HL-60 (cell line): ENCODE measurements at regions not wholly inside any gene's neighbourhood (a gene's known extent, or its start where the extent isn't known, plus 50 kb on each side); places are given as distances from the start of the nearest gene placed in this dataset.

ENCODE experiments used
- DNase-seq, 2 experiments: peaks; one replicate each; pipeline ENCODE4 v3.0.0-alpha.2; 2010 to 2020; ENCODE audit warnings: low read depth in 1 of 2, low spot score in 1 of 2
- H3K27ac ChIP-seq: fragments of 250-450 bp; sonication (Bioruptor Pico); replicated peaks from 2 replicates; pipeline ENCODE4 v1.5.1; 2020; ENCODE audit warnings: mild to moderate bottlenecking, moderate library complexity
- H3K27me3 ChIP-seq: fragments of 250-450 bp; sonication (Bioruptor Pico); 2 replicates; pipeline ENCODE4 v1.5.1; 2021; ENCODE audit warnings: mild to moderate bottlenecking, moderate library complexity; ENCODE audit not compliant: insufficient read depth, poor library complexity, severe bottlenecking
- H3K4me3 ChIP-seq: replicated peaks from 2 replicates; pipeline ENCODE4 v1.5.1; 2011; ENCODE audit warnings: mild to moderate bottlenecking, control low read depth, low read length; ENCODE audit not compliant: insufficient read depth
- GABPA ChIP-seq: IDR thresholded peaks from 2 replicates; pipeline ENCODE4 v1.6.1; 2012; ENCODE audit warnings: low read depth
- POLR2AphosphoS5 ChIP-seq: IDR thresholded peaks from 2 replicates; pipeline ENCODE4 v1.6.1; 2012; ENCODE audit warnings: low read depth
- SPI1 ChIP-seq: IDR thresholded peaks from 2 replicates; pipeline ENCODE4 v1.6.1; 2012; ENCODE audit warnings: low read depth, mild to moderate bottlenecking, borderline replicate concordance
- TF ChIP-seq, protein P1 (sequence below): IDR thresholded peaks from one replicate; pipeline ENCODE4 v1.5.1; 2011; ENCODE audit warnings: low read length, control low read depth, inconsistent platforms; ENCODE audit not compliant: insufficient read depth
- TF ChIP-seq, protein P2 (sequence below): IDR thresholded peaks from 2 replicates; pipeline ENCODE4 v1.6.1; 2012; ENCODE audit warnings: low read depth; ENCODE audit not compliant: insufficient replicate concordance

DNA sequence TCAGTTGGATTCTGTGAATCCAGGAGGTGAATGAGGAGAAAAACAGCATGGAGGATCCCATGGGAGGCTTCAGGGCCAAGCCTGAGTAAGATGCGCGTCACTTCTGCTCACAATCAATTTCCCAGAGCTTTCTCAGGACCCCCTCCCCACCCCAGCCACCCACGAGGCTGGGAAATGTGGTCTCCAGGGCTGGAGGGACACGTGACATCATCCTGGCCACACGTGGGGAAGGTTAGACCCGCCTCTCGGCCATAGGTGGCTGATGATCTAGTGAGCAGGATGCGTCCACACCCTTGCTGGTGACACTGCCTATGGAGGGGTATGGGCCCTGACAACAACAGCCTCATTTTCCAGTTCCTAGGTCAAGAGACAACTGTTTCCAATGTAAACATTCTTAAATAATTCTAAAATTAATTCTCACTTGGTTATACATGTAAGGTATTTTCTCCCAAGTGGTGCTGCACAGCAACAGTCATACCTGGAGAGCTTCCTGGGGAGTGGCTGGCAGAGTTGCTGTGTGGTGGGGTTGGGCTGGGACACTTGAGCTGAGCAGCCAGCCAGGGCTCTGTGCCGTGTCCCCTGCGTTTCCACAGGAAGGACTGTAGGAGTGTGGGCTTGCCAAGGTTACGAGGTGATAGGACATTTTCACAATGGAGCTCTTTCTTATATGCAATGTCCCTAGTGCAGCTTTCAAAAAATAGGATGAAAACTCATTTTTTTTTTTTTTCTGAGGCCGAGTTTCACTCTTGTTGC is 153.1 kb downstream of the GADD45G start:
- no peak overlapping the region for H3K4me3 ChIP-seq
- TF ChIP-seq SPI1 (no peak), POLR2AphosphoS5 (no peak)
- no peak overlapping the region for H3K27ac ChIP-seq
- peaks cover 3% of the 10 kb centered on the region for H3K27me3 ChIP-seq
- DNase-seq = no peak

DNA sequence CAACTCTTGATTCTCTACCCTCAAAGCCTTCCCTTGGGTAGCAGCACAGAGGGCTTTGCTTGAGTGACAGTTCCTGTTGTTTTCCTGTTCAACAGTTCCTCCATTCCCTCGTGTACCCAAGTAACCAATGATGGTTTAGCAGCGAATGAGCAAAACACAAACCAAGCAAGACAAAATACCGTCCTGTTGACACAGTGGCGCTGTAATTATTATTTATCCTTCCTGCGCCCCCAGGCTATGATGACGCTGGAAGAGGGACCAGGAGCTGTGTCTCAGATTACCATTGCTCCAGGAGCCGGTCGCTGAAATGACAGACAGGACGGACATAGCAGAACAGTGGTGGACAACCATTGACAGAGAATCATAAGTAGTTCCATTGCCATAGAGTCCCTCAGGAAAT is 154.8 kb downstream of the GADD45G start:
- no peak for DNase-seq
- Histone ChIP-seq H3K4me3 (no peak overlapping the region), H3K27me3 (no peaks in the 10 kb centered on the region), H3K27ac (no peak overlapping the region)
- TF ChIP-seq SPI1 = no peak
- TF ChIP-seq, protein P1, sequence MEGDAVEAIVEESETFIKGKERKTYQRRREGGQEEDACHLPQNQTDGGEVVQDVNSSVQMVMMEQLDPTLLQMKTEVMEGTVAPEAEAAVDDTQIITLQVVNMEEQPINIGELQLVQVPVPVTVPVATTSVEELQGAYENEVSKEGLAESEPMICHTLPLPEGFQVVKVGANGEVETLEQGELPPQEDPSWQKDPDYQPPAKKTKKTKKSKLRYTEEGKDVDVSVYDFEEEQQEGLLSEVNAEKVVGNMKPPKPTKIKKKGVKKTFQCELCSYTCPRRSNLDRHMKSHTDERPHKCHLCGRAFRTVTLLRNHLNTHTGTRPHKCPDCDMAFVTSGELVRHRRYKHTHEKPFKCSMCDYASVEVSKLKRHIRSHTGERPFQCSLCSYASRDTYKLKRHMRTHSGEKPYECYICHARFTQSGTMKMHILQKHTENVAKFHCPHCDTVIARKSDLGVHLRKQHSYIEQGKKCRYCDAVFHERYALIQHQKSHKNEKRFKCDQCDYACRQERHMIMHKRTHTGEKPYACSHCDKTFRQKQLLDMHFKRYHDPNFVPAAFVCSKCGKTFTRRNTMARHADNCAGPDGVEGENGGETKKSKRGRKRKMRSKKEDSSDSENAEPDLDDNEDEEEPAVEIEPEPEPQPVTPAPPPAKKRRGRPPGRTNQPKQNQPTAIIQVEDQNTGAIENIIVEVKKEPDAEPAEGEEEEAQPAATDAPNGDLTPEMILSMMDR = no peak
- TF ChIP-seq, protein P2, sequence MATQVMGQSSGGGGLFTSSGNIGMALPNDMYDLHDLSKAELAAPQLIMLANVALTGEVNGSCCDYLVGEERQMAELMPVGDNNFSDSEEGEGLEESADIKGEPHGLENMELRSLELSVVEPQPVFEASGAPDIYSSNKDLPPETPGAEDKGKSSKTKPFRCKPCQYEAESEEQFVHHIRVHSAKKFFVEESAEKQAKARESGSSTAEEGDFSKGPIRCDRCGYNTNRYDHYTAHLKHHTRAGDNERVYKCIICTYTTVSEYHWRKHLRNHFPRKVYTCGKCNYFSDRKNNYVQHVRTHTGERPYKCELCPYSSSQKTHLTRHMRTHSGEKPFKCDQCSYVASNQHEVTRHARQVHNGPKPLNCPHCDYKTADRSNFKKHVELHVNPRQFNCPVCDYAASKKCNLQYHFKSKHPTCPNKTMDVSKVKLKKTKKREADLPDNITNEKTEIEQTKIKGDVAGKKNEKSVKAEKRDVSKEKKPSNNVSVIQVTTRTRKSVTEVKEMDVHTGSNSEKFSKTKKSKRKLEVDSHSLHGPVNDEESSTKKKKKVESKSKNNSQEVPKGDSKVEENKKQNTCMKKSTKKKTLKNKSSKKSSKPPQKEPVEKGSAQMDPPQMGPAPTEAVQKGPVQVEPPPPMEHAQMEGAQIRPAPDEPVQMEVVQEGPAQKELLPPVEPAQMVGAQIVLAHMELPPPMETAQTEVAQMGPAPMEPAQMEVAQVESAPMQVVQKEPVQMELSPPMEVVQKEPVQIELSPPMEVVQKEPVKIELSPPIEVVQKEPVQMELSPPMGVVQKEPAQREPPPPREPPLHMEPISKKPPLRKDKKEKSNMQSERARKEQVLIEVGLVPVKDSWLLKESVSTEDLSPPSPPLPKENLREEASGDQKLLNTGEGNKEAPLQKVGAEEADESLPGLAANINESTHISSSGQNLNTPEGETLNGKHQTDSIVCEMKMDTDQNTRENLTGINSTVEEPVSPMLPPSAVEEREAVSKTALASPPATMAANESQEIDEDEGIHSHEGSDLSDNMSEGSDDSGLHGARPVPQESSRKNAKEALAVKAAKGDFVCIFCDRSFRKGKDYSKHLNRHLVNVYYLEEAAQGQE = no peak
- no peak for TF ChIP-seq GABPA
- TF ChIP-seq POLR2AphosphoS5 = no peak

DNA sequence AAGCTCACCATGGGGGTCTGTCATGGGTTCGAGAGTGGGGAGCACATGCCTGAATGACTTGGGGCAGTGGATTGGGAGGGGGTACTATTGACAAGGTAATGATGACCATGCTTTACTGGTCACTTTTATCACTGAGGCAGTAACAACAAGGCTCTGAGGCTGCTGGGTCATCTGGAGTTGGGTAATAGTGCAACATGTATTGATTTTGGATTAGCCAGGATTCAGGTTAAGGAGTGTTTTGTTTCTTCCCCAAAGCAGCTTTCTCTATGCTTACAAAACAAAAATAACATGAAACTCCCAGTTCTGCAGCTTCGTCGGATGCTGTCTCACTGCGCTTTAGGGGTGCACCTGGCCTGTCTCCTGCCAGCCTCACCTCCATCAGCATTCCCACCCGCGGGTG is 155.3 kb downstream of the GADD45G start:
- Histone ChIP-seq H3K4me3 (no peak overlapping the region), H3K27ac (no peak overlapping the region), H3K27me3 (no peaks in the 10 kb centered on the region)
- TF ChIP-seq SPI1 (no peak), POLR2AphosphoS5 (no peak), GABPA (no peak)
- TF ChIP-seq, protein P2 = no peak
- TF ChIP-seq, protein P1 = no peak
- no peak for DNase-seq

DNA sequence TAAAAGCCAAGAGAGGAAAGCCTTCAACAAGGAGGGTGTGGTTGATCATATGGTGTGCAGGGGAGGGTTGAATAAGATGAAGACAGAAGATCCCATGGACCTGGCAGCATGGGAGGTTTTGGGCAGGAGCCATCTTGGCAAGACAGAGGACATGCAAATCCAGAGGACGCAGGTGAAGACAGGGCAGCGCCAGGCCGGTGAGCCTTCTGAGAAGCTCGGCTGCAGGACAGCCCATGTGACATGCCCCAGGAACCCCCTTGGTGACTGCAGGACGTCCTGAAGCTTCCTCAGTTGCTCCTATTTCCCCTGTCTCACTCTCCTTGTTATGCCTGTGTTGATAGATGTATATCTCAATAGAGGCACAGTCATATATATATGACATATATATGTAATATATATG is 159.4 kb downstream of the GADD45G start:
- Histone ChIP-seq H3K27me3 (no peaks in the 10 kb centered on the region), H3K4me3 (no peak overlapping the region), H3K27ac (no peak overlapping the region)
- no peak for DNase-seq
- no peak for TF ChIP-seq GABPA
- TF ChIP-seq, protein P2 = no peak
- no peak for TF ChIP-seq SPI1
- TF ChIP-seq, protein P1 = no peak
